ENCODE measurements at regions not wholly inside any gene's neighbourhood (a gene's known extent, or its start where the extent isn't known, plus 50 kb on each side); places are given as distances from the start of the nearest gene placed in this dataset.

GRCh38 chr3:30554317-30554690, 52.1 kb upstream of the TGFBR2 start:
- Histone ChIP-seq H3K27me3 (ENCODE audit: control insufficient read depth, extremely low read depth, insufficient read depth, low read length) (no peaks in the 10 kb centered on the region), H3K4me1 (ENCODE audit: control insufficient read depth, extremely low read depth, insufficient read depth, low read length) (peaks cover 9% of the 10 kb centered on the region), H3K4me2 (ENCODE audit: control insufficient read depth, extremely low read depth, insufficient read depth, low read depth, low read length) (no peak overlapping the region), H3K36me3 (ENCODE audit: control insufficient read depth in 2 of 2, extremely low read depth in 1 of 2, insufficient read depth in 2 of 2, low read length in 2 of 2) (no peaks in the 10 kb centered on the region), H4K20me1 (ENCODE audit: control insufficient read depth, extremely low read depth, insufficient read depth, low read length) (no peaks in the 10 kb centered on the region), H3K9ac (ENCODE audit: control insufficient read depth, extremely low read depth, insufficient read depth, low read length) (no peak overlapping the region), H3K9me1 (ENCODE audit: control insufficient read depth, extremely low read depth, insufficient read depth, low read length) (no peaks in the 10 kb centered on the region), H3K4me3 (ENCODE audit: control insufficient read depth in 2 of 3, extremely low read depth in 1 of 3, insufficient read depth in 2 of 3, low read depth in 1 of 3, low read length in 3 of 3) (no peak overlapping the region), H2AFZ (ENCODE audit: control insufficient read depth, low read length) (no peak overlapping the region), H3K27ac (ENCODE audit: control insufficient read depth, insufficient read depth, low read length) (no peak overlapping the region), H3K9me3 (ENCODE audit: control insufficient read depth, low read depth, low read length) (no peaks in the 10 kb centered on the region), H3K79me2 (ENCODE audit: control insufficient read depth, insufficient read depth, low read length) (no peaks in the 10 kb centered on the region)
- dilution Hi-C loops (cut with MboI; ENCODE audit: extremely low pct_ligation_motif_present, low sequenced_read_pairs), result no loop called here
- DNase-seq (ENCODE audit: low read depth, low spot score) (no peak), FAIRE-seq (peak; percentile 13)
- TF ChIP-seq EZH2 (IDR thresholded peaks at IDR 0.05; ENCODE audit: low read length), result no peak
- TF ChIP-seq, protein P1, sequence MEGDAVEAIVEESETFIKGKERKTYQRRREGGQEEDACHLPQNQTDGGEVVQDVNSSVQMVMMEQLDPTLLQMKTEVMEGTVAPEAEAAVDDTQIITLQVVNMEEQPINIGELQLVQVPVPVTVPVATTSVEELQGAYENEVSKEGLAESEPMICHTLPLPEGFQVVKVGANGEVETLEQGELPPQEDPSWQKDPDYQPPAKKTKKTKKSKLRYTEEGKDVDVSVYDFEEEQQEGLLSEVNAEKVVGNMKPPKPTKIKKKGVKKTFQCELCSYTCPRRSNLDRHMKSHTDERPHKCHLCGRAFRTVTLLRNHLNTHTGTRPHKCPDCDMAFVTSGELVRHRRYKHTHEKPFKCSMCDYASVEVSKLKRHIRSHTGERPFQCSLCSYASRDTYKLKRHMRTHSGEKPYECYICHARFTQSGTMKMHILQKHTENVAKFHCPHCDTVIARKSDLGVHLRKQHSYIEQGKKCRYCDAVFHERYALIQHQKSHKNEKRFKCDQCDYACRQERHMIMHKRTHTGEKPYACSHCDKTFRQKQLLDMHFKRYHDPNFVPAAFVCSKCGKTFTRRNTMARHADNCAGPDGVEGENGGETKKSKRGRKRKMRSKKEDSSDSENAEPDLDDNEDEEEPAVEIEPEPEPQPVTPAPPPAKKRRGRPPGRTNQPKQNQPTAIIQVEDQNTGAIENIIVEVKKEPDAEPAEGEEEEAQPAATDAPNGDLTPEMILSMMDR (optimal IDR thresholded peaks at IDR 0.05 in 1 of 3, IDR thresholded peaks at IDR 0.05 in 1 of 3, conservative IDR thresholded peaks at IDR 0.05 in 1 of 3; ENCODE audit: extremely low read depth in 1 of 3, insufficient read depth in 2 of 3, low read length in 3 of 3), result no peak

DNA sequence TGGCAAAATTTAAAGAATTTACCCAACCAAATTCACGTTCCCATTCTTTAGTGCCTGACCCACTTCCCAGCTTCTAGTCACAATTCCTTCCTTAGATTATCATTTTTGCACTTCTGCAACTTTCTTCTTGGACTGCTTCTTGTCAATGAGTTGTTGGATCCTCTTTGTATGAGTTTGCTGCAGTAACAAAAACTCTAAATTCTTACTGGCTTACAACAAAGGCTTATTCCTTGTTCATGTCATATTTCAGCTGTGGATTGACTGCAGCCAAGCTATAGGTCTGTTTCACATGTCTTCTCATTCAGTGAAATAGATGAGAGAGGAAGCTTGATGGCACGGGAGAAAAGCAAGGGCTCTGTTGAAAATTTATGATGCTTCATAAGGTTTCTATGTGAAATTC, 50.4 kb upstream of the TGFBR2 start:
- TF ChIP-seq, protein P1 (optimal IDR thresholded peaks at IDR 0.05 in 1 of 3, IDR thresholded peaks at IDR 0.05 in 1 of 3, conservative IDR thresholded peaks at IDR 0.05 in 1 of 3; ENCODE audit: extremely low read depth in 1 of 3, insufficient read depth in 2 of 3, low read length in 3 of 3), result no peak
- no peak for TF ChIP-seq EZH2 (IDR thresholded peaks at IDR 0.05; ENCODE audit: low read length)
- H3K36me3 ChIP-seq (ENCODE audit: control insufficient read depth in 2 of 2, extremely low read depth in 1 of 2, insufficient read depth in 2 of 2, low read length in 2 of 2), result no peaks in the 10 kb centered on the region
- H3K4me3 ChIP-seq (ENCODE audit: control insufficient read depth in 2 of 3, extremely low read depth in 1 of 3, insufficient read depth in 2 of 3, low read depth in 1 of 3, low read length in 3 of 3), result no peak overlapping the region
- no peaks in the 10 kb centered on the region for H3K9me3 ChIP-seq (ENCODE audit: control insufficient read depth, low read depth, low read length)
- H3K9me1 ChIP-seq (ENCODE audit: control insufficient read depth, extremely low read depth, insufficient read depth, low read length), result no peaks in the 10 kb centered on the region
- H3K27me3 ChIP-seq (ENCODE audit: control insufficient read depth, extremely low read depth, insufficient read depth, low read length), result no peaks in the 10 kb centered on the region
- H3K27ac ChIP-seq (ENCODE audit: control insufficient read depth, insufficient read depth, low read length), result no peak overlapping the region
- no peak overlapping the region for H2AFZ ChIP-seq (ENCODE audit: control insufficient read depth, low read length)
- dilution Hi-C loops (cut with MboI; ENCODE audit: extremely low pct_ligation_motif_present, low sequenced_read_pairs), result no loop called here
- no peak overlapping the region for H3K4me2 ChIP-seq (ENCODE audit: control insufficient read depth, extremely low read depth, insufficient read depth, low read depth, low read length)
- no peaks in the 10 kb centered on the region for H3K79me2 ChIP-seq (ENCODE audit: control insufficient read depth, insufficient read depth, low read length)
- no peak for DNase-seq (ENCODE audit: low read depth, low spot score)
- peaks cover 9% of the 10 kb centered on the region for H3K4me1 ChIP-seq (ENCODE audit: control insufficient read depth, extremely low read depth, insufficient read depth, low read length)
- no peak overlapping the region for H3K9ac ChIP-seq (ENCODE audit: control insufficient read depth, extremely low read depth, insufficient read depth, low read length)
- FAIRE-seq, result no peak
- H4K20me1 ChIP-seq (ENCODE audit: control insufficient read depth, extremely low read depth, insufficient read depth, low read length), result no peaks in the 10 kb centered on the region

Small RNA genes lying in the stretch of these regions (small RNA-seq; reads per million reads assigned to genes)
- 0 reads per million in 3 experiments for gene RF01848 (ENCODE audit: insufficient read length in 3 of 3, low read depth in 3 of 3, low replicate concordance in 1 of 3)
